GM12873 (cell line): ENCODE measurements at regions not wholly inside any gene's neighbourhood (a gene's known extent, or its start where the extent isn't known, plus 50 kb on each side); places are given as distances from the start of the nearest gene placed in this dataset.

ENCODE experiments used
- TF ChIP-seq, protein P1 (sequence below): IDR thresholded peaks from 2 replicates; pipeline ENCODE4 v1.5.1; 2012; ENCODE audit warnings: low read depth, mild to moderate bottlenecking, moderate library complexity, low read length, control low read depth; ENCODE audit not compliant: insufficient read depth; ENCODE audit errors: missing control alignments

DNA sequence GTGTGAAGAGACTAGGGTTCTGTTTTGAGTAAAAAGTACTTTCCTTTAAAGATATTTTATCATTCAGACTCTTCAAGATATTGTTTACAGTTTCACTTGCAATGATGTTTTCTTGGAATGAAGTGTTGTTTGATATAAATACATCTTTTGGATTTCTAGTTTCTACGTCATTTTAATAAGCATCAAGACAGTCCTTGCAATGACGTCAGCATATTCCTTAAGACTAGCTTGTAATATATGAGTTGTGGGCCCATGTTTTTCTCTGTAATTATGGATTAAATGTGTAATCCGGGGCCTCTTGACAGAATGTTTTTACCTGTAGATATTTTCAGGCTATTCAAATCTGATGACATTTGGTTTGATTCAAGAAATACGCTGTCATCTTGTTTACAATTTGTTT, 66.1 kb downstream of the RBMX2 start:
- TF ChIP-seq, protein P1, sequence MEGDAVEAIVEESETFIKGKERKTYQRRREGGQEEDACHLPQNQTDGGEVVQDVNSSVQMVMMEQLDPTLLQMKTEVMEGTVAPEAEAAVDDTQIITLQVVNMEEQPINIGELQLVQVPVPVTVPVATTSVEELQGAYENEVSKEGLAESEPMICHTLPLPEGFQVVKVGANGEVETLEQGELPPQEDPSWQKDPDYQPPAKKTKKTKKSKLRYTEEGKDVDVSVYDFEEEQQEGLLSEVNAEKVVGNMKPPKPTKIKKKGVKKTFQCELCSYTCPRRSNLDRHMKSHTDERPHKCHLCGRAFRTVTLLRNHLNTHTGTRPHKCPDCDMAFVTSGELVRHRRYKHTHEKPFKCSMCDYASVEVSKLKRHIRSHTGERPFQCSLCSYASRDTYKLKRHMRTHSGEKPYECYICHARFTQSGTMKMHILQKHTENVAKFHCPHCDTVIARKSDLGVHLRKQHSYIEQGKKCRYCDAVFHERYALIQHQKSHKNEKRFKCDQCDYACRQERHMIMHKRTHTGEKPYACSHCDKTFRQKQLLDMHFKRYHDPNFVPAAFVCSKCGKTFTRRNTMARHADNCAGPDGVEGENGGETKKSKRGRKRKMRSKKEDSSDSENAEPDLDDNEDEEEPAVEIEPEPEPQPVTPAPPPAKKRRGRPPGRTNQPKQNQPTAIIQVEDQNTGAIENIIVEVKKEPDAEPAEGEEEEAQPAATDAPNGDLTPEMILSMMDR: no peak

DNA sequence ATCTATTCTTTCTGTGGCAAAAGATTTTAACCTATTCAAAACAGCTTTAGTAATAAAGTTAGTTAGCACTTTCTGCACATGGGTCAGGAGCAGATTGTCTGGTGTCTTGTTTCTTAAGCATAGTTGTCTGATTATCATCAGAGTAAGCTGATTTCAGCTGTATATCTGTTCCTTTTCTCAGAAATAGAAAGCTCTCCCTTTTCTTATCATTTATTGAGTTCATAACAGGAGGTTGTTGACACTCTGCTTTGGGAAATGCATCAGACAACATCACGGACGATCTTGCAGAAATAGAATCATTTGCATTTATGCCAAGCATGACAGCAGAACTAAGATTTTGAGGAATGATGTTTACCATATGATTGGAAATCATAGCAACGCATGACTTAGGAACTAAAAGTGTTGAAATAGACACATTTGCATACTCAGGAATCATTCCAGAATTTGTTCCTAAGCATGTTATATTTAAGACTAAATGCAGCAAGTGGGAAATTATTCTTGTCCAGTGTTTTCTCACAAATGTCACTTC, 66.7 kb downstream of the RBMX2 start:
- TF ChIP-seq, protein P1: no peak

DNA sequence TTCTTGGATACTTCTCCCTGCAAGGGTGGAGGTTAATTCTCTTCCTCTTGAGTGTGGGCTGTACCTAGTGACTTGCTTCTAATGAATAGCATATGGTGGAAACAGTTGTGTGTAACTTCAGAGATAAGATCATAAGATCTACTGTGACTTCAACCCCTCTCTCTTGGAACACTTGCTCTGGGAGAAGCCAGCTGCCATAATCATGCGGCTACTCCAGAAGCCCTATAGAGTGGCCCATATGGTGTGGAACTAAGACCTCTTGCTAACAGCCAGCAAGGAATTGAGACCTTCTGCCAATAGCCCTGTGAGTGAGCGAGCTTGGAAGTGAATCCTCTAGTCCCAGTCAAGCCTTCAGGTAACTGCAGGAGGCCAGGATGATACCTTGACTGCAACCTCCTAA, 81.1 kb downstream of the RBMX2 start:
- TF ChIP-seq, protein P1: no peak

DNA sequence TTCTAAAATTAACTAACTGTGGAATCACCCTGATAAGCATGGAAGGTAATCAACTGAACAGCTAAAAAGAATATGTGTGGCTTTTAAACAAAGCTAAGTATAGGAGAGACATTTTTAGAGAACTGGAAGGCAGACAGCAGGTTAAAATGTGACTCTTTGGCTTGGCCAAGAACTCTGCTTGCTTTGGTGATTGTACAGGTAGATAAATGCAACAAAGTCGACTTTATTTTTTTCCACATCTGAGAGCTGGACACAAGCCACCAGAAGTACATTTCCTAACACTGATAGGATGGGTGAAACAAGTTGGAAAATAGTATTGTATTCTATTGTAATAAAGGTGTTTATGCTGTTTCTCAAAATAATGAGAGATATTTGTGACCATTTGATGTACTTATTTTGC, 84.1 kb downstream of the RBMX2 start:
- TF ChIP-seq, protein P1: no peak

DNA sequence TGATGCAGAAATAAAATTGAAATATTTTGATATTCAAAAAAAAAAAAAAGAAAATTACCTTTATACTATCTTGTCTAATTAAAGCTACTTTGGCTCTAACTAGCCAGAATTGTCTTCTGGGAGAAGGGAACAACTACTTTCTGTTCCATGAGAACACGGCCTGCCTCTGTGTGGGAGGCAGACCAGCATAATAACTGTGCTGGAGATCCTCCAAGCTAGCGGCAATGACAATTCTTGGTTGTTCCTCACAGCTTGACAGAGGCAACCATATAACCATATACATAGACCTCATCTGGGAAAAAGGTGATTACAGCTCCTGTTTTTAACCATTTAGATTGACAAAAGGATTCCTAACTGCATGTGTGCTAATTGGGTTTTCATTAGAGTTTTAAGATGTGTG, 95.7 kb downstream of the RBMX2 start:
- TF ChIP-seq, protein P1: no peak

DNA sequence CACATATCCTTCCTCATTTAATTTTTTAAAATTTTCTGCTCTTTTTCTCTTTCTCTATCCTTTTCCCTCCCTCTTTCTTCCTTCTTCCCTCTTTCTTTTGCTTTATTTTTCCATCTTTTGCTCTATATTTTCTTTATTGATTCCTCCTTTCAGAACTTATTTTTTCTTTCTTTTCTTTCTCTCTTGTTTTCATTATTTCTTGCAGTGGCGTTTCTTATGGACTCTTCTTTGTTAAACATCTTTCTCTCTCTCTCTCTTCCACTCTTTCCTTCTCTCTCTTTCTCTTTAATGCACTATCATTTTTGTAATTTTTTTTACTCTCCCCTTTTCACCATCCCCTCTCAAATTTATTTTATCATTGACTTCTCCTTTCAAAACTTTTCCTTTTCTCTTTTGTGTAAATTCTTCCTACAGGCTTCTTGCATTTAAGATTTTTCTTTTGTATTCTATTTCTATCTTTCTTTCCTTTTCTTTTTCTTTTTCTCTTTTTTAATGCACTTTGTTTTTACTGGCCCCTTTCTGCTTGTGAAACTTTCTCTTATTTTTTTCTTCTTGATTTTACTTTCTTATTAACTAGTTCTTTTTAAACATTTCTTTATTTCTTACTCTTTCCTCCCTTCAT, 97.0 kb downstream of the RBMX2 start:
- TF ChIP-seq, protein P1: no peak

DNA sequence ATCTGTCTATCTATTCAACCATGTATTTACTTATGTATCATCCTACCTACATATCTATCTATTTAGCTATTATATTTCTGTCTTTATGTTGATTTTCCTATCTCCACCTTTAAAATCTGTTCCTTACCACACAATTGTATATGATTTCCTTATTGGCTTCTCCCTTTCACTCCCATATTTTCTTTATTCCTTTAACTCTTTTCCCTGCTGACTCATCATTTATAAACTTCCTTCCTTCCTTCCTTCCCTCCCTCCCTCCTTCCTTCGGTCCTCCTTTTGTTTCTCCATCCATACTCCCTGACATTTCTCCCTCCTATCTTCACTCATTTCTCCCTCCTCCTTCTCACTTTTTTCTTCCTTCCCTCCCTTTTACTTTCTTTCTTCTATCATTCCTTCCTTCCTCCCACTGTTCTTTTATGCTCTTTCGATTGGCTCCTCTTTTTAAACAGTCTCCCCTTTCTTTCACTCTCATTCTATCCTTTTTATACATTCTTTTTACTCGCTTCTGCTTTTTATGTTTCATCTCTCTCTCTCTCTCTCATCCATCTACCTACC, 100.3 kb downstream of the RBMX2 start:
- TF ChIP-seq, protein P1: no peak
